Gastroesophageal sphincter (tissue), 3 donors: ENCODE measurements at regions not wholly inside any gene's neighbourhood (a gene's known extent, or its start where the extent isn't known, plus 50 kb on each side); places are given as distances from the start of the nearest gene placed in this dataset.

Experiments
- POLR2A ChIP-seq, 2 donors: fragments of 450-650 bp; IDR thresholded peaks; one replicate each; pipeline ENCODE4 v1.6.1; 2017; ENCODE audit warnings: antibody characterized with exemption in 2 of 2, mild to moderate bottlenecking in 2 of 2, moderate library complexity in 1 of 2
- POLR2AphosphoS5 ChIP-seq: sonication (generic); formaldehyde crosslinking; IDR thresholded peaks from one replicate; pipeline ENCODE4 v1.6.1; 2017; ENCODE audit warnings: antibody characterized with exemption
- TF ChIP-seq, protein P1 (sequence below), 4 experiments: fragments of 200-600 bp in 2 of 4; fragments of 450-650 bp in 2 of 4; sonication (generic) in 1 of 4; IDR thresholded peaks; one replicate each; pipeline ENCODE4 v1.5.1; 2017 to 2019; ENCODE audit warnings: antibody characterized with exemption in 4 of 4, mild to moderate bottlenecking in 2 of 4, moderate library complexity in 2 of 4

DNA sequence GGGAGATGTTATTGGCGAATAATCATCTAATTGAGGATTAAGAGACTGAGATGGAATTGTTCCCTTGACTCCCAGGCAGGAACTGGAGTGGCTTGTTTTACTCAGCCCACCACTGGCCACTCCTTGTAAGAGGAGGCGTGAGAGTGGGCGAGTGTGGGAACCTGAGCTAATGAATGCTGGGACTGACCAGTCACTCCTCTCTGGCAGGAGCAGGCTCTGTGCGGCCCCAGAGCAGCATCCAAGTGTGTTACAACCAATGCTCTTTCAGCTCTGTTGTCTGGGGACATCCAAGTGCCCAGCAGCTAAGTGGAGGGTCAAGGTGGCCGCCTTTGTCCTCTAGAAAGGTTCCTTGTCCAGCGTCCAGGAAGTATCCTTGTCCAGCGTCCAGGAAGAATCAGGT lies 739.9 kb downstream of the CDH8 start:
- TF ChIP-seq, protein P1, sequence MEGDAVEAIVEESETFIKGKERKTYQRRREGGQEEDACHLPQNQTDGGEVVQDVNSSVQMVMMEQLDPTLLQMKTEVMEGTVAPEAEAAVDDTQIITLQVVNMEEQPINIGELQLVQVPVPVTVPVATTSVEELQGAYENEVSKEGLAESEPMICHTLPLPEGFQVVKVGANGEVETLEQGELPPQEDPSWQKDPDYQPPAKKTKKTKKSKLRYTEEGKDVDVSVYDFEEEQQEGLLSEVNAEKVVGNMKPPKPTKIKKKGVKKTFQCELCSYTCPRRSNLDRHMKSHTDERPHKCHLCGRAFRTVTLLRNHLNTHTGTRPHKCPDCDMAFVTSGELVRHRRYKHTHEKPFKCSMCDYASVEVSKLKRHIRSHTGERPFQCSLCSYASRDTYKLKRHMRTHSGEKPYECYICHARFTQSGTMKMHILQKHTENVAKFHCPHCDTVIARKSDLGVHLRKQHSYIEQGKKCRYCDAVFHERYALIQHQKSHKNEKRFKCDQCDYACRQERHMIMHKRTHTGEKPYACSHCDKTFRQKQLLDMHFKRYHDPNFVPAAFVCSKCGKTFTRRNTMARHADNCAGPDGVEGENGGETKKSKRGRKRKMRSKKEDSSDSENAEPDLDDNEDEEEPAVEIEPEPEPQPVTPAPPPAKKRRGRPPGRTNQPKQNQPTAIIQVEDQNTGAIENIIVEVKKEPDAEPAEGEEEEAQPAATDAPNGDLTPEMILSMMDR (IDR thresholded peaks at IDR 0.05) = no peak
- TF ChIP-seq POLR2AphosphoS5 (no peak), POLR2A (IDR thresholded peaks at IDR 0.05) (no peak)
